ENCODE measurements at regions not wholly inside any gene's neighbourhood (a gene's known extent, or its start where the extent isn't known, plus 50 kb on each side); places are given as distances from the start of the nearest gene placed in this dataset.
A peak's percentile ranks its signal among the peaks of the same experiment; 100 is the strongest.

DNA sequence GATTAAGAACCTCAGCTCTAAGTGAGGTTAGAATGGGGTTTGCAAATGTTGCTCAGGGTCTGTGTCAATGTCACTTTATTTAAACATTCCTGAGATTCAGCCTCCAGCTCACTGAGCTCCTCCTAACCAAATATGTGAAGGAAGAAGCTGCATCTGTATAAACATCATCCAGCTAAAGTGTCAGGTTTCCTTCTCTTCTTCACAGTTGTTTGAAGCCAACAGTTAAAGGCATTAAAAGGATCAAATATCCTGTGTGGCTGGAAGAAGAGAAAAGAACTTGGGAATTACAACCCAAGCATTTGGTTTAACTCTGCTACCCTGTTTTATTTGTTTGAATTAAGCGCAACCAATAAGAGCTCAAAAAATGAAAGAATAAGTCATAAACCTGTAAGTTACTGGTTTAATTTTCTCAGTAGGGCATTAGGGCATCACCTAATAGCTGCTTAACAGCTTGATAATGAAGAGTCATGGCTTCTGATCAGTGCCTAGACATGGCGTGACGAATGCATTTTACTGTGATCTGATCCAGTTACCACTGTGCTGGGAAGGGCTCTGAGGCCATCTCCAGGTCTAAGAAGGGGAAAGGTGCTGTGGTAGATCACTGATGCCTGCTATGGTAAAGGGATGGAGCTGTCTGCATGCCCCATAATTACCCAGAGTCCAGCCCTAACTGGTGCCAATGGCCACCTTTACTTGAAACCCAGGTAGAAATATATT, 165.7 kb upstream of the TSC22D2 start:
- 58 to 87% methylated on average over 3 of the region's 3 CpGs for WGBS, 2 donors (ENCODE audit: low coverage in 1 of 2)
- no peaks in the 10 kb centered on the region for H3K36me3 ChIP-seq
- peaks cover 2 to 35% (median 4%) of the 10 kb centered on the region in 3 donors for H3K4me1 ChIP-seq
- H3K9me3 ChIP-seq: no peaks in the 10 kb centered on the region
- H3K27ac ChIP-seq: peak overlapping the region in 3 of 4 donors; percentile 11 to 38 (median 17)
- ATAC-seq: no peak
- no peaks in the 10 kb centered on the region for H3K27me3 ChIP-seq
- TF ChIP-seq, protein P1, sequence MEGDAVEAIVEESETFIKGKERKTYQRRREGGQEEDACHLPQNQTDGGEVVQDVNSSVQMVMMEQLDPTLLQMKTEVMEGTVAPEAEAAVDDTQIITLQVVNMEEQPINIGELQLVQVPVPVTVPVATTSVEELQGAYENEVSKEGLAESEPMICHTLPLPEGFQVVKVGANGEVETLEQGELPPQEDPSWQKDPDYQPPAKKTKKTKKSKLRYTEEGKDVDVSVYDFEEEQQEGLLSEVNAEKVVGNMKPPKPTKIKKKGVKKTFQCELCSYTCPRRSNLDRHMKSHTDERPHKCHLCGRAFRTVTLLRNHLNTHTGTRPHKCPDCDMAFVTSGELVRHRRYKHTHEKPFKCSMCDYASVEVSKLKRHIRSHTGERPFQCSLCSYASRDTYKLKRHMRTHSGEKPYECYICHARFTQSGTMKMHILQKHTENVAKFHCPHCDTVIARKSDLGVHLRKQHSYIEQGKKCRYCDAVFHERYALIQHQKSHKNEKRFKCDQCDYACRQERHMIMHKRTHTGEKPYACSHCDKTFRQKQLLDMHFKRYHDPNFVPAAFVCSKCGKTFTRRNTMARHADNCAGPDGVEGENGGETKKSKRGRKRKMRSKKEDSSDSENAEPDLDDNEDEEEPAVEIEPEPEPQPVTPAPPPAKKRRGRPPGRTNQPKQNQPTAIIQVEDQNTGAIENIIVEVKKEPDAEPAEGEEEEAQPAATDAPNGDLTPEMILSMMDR (IDR thresholded peaks at IDR 0.05): no peak
- TF ChIP-seq POLR2AphosphoS5 (IDR thresholded peaks at IDR 0.05) (no peak), EP300 (IDR thresholded peaks at IDR 0.05) (no peak), POLR2A (IDR thresholded peaks at IDR 0.05) (no peak)
- H3K4me3 ChIP-seq: no peak overlapping the region

DNA sequence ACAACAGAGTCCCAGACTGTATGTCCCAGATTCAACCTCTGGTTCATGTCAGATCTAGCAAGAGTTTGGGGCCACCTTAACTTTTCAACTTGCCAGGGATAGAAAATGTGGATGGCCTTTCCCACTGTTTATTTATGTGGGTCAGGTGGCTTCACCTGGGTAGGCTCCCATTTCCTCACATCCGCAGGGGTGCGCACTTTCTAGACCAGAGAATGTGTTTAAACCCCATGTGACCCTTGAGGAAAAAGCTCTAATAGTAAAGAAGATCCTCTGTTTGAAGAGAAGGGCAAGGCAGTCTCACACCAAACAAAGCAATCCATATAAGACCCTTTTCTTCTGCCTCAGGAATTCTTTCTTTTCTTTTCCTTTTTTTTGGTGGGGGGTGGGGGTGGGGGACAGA, 167.2 kb upstream of the TSC22D2 start:
- no peak for ATAC-seq
- Histone ChIP-seq H3K9me3 (no peaks in the 10 kb centered on the region), H3K27me3 (no peaks in the 10 kb centered on the region), H3K4me3 (no peak overlapping the region), H3K36me3 (no peaks in the 10 kb centered on the region), H3K27ac (peak overlapping the region in 1 of 4 donors; percentile 18), H3K4me1 (peaks cover 11 to 50% (median 13%) of the 10 kb centered on the region in 3 donors)
- TF ChIP-seq, protein P1 (IDR thresholded peaks at IDR 0.05): no peak
- no peak for TF ChIP-seq EP300 (IDR thresholded peaks at IDR 0.05)
- no peak for TF ChIP-seq POLR2A (IDR thresholded peaks at IDR 0.05)
- TF ChIP-seq POLR2AphosphoS5 (IDR thresholded peaks at IDR 0.05): no peak
- 90% methylated on average over 2 of the region's 2 CpGs for WGBS, 2 donors (ENCODE audit: low coverage in 1 of 2)

DNA sequence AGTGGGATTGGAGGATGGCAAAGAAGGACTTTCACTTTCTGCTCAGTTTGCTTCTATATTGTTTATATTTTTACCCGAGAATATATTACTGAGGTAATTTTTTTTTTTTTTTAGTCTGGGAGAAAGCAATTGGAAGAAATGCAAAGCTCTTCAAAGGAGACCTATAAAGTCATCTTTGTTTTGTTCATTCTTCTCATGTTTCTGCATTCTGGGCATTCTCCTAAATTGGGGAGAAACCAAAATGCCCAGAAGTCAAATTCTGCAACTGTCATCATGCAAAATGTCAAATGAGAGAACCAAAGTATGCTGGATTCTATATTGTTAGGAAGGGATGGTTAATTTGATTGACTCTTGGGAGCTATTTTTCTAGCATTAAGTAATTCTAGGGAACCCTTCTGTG, 168.3 kb upstream of the TSC22D2 start:
- Histone ChIP-seq H3K36me3 (no peaks in the 10 kb centered on the region), H3K4me3 (no peak overlapping the region), H3K9me3 (no peaks in the 10 kb centered on the region), H3K27ac (peak overlapping the region in 1 of 4 donors; percentile 81), H3K4me1 (peaks cover 11 to 62% (median 13%) of the 10 kb centered on the region in 3 donors), H3K27me3 (no peaks in the 10 kb centered on the region)
- 0 to 12% methylated on average over 1 of the region's 1 CpG for WGBS, 2 donors (ENCODE audit: low coverage in 1 of 2)
- TF ChIP-seq POLR2A (IDR thresholded peaks at IDR 0.05) (no peak), EP300 (IDR thresholded peaks at IDR 0.05) (no peak), POLR2AphosphoS5 (IDR thresholded peaks at IDR 0.05) (no peak)
- TF ChIP-seq, protein P1 (IDR thresholded peaks at IDR 0.05): no peak
- ATAC-seq: no peak

DNA sequence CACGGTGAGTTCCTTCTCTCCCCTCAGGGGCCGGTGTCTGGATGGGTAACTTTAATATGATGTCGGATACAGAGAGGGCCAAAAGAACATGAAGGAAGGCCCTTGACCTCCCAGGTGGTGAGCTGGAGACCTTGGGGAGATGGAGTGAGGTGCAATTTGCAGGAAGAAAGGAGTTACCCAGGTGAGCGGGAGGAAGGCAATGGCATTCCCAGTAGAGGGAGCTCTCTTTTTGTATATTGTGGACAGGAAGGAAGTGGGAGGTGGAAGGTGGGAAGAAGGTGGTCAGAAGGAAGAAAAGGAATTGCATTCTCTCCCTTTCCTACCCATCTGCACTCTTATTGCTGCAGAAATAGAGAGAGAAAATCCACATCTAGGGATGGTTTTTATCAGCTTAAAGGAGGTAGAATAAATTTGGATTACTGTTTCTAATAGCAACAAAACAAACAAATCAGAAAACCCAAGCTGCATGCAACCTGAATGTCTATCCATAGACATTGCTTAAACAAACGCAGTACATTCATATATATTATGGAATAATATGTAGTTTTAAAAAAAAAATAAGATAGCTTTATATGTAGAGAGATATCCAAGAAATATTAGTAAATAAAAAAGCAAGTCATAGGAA, 169.0 kb upstream of the TSC22D2 start:
- H3K9me3 ChIP-seq: no peaks in the 10 kb centered on the region
- H3K36me3 ChIP-seq: no peaks in the 10 kb centered on the region
- WGBS, 2 donors (ENCODE audit: low coverage in 1 of 2): 44 to 51% methylated on average over 2 of the region's 5 CpGs
- no peak for TF ChIP-seq EP300 (IDR thresholded peaks at IDR 0.05)
- TF ChIP-seq, protein P1 (IDR thresholded peaks at IDR 0.05): peak in 1 of 4 experiments; percentile 26
- no peak for TF ChIP-seq POLR2AphosphoS5 (IDR thresholded peaks at IDR 0.05)
- no peak overlapping the region for H3K4me3 ChIP-seq
- H3K27ac ChIP-seq: peak overlapping the region in 3 of 4 donors; percentile 68 to 81 (median 81)
- peaks cover 11 to 64% (median 13%) of the 10 kb centered on the region in 3 donors for H3K4me1 ChIP-seq
- ATAC-seq: no peak
- no peaks in the 10 kb centered on the region for H3K27me3 ChIP-seq

Data from gastroesophageal sphincter (tissue), 4 donors.